Cerebellar cortex (tissue), 1 donor: ENCODE measurements at regions not wholly inside any gene's neighbourhood (a gene's known extent, or its start where the extent isn't known, plus 50 kb on each side); places are given as distances from the start of the nearest gene placed in this dataset.
A peak's percentile ranks its signal among the peaks of the same experiment; 100 is the strongest.

Experiments used
- DNase-seq: peaks from one replicate; pipeline ENCODE4 v3.0.0-alpha.2; 2015; ENCODE audit warnings: low spot score

GRCh38 chr1:23639460-23640095 is 52.0 kb upstream of the RPL11 start:
- DNase-seq: no peak

- DNase-seq: no peak
Measured at GRCh38 chr1:23638786-23639241, 52.8 kb upstream of the RPL11 start.

GRCh38 chr1:23638188-23638619 is 53.4 kb upstream of the RPL11 start:
- DNase-seq: peak; percentile 44

DNA sequence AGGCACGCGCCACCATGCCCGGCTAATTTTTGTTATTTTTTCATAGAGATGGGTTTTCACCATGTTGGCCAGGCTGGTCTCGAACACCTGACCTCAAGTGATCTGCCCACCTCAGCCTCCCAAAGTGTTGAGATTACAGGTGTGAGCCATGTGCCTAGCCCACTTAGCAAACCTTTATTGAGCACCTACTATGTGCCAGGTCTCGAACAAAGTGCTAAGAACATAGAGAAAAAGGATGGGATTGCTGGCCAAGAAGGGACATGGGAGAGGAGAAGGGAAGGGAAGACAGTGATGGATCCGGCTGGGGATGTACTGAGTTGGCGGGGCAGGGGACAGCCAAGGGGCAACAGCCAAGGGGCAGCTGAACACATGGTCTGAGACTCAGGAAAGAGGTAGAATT is 55.6 kb upstream of the RPL11 start:
- DNase-seq: no peak

DNA sequence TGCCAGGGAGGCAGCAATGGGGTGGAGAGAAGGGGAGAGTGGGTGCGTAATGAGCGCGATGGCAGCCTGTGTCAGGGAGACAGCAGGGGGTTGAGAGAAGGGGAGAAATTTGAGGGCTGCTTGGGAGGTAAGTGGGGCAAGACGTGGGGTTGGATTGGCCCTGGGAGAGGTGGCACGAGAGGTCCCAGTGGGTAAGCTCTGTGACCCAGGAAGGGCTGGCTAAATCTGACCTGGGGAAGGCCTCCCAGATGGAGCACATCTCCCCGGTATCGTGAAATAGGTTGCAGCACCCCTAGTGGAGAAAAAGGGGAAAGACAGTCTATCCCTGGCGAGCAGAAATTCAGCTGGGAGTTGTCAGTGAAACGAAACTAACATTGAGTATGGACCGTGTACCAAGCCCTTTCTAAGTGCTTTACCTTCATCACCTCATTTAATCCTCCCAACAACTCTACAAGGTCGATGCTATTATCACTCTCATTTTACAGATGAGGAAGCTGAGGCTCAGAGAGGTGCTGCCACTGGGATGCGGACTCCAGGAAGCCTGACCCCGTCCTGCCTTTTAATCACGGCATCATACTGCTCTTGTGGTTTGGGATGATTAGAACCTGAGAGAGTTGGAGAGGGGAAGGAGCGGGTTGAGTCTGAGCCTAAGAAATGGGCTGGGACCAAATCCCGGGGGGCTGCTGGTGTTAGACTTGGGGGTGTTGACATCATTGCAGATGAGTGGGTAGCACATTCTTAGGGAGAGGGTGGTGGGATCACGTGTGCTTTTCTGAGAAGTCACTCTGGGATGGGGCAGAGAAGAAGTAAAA is 56.6 kb upstream of the RPL11 start:
- peak; percentile 74 for DNase-seq

GRCh38 chr1:23634518-23634839 is 57.1 kb upstream of the RPL11 start:
- DNase-seq: no peak

- DNase-seq: no peak
Measured at GRCh38 chr1:23632479-23633160, 59.0 kb upstream of the RPL11 start.

DNA sequence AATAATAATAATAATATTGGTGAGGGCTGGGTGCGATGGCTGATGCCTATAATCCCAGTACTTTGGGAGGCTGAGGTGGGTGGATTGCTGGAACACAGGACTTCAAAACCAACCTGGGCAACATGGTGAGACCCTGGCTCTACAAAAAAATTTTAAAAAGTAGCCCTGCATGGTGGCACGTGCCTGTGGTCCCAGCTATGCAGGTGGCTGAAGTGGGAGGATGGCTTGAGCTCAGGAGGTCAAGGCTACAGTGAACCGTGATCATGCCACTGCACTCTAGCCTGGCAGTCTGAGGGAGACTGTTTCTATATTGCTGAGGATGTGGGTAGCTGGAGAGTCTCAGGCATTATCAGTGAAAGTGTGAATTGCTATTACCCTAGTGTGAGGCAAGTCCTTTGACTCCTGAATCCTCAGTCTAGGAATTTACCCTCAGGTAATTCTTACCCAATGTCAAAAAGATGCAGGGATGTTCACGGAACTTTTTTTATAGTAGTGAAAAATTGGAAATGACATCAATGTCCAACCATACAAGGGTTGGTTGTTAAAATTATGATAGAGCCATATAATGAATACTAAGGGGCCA is 61.8 kb upstream of the RPL11 start:
- no peak for DNase-seq

- DNase-seq: no peak
Measured at GRCh38 chr1:23628951-23629387, 62.6 kb upstream of the RPL11 start.

GRCh38 chr1:23627069-23627735 is 64.4 kb upstream of the RPL11 start:
- no peak for DNase-seq

GRCh38 chr1:23625929-23626535 is 65.6 kb upstream of the RPL11 start:
- DNase-seq: no peak

GRCh38 chr1:23625459-23625858 is 66.1 kb upstream of the RPL11 start:
- DNase-seq: no peak

GRCh38 chr1:23624440-23624839 is 65.1 kb upstream of the ID3 start:
- no peak for DNase-seq

- no peak for DNase-seq
Measured at GRCh38 chr1:23622284-23622683, 63.0 kb upstream of the ID3 start.

DNA sequence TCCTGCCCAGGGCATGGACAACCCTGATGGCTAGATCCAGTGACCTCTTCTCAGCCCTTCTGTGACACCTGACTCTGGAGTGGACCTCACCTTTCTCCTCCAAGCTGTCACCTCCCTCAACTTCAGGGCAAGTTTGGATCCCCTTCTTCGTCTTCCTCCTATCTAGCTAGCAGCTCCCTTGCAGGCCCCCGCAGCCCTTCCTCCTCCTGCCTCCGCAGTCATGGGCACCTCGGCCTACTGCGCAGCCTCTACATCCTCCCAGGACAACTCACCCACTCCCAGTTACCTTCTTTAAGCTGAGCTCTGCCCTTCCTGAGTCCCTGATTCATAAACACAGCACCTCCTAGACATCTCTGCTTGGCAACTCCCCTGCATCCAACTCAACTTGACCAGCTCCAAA is 61.3 kb upstream of the ID3 start:
- DNase-seq: no peak

GRCh38 chr1:23619299-23620188 is 60.2 kb upstream of the ID3 start:
- no peak for DNase-seq

- DNase-seq: no peak
Measured at GRCh38 chr1:23618586-23619083, 59.3 kb upstream of the ID3 start.

DNA sequence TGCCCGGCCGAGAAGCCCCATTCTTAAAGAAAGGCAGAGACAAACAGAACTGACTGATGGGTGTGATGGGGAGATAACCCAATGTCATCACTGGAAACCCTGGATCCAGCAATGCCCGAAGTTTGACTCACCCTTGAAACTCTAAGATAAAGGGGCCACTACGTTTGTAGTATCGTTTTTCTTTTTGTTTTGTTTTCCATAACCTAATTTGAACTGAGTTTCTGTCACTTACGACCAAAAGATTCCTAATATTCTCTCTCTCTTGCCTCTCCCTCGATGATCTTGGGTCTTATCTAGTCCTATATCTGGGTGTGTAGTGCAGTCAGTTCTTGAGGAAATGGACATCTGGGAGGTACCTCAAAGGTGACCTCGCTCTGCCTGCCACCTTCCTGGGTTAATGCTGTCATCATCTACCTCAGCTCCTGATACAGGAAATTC is 57.8 kb upstream of the ID3 start:
- no peak for DNase-seq

- DNase-seq: no peak
Measured at GRCh38 chr1:23616292-23616824, 57.1 kb upstream of the ID3 start.

DNA sequence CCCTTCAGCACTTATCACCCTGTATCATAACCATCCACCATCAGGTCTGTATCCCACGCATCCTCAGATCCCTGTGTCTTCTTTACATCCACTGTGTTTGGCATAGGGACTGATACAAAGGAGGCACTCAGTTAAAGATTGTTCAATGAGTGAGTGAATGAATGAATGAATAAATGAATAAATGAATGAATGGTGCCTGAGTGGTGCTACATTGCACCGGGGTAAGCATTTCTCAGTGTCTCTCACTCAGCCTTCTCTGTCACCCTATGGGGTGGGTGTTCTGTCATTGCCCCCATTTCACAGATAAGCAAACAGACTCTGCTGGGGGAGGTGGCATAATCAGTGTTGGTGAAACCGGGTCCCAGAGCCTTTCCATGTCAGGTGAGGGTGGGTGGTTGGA is 56.6 kb upstream of the ID3 start:
- no peak for DNase-seq
